Osteoblast (primary cell): ENCODE measurements at regions not wholly inside any gene's neighbourhood (a gene's known extent, or its start where the extent isn't known, plus 50 kb on each side); places are given as distances from the start of the nearest gene placed in this dataset.

Experiments
- DNase-seq: peaks from one replicate; pipeline ENCODE4 v3.0.0; 2011; ENCODE audit warnings: low spot score, mixed read lengths; ENCODE audit not compliant: insufficient read length; ENCODE audit errors: missing footprints
- H2AFZ ChIP-seq: 2 replicates; pipeline ENCODE4 v1.6.0; 2011; ENCODE audit warnings: mild to moderate bottlenecking, low read length
- H3K27ac ChIP-seq: 2 replicates; pipeline ENCODE4 v1.5.1; 2011; ENCODE audit warnings: mild to moderate bottlenecking, low read depth, low read length, moderate library complexity
- H3K27me3 ChIP-seq: 2 replicates; pipeline ENCODE4 v1.6.0; 2012; ENCODE audit warnings: mild to moderate bottlenecking, control low read depth, inconsistent platforms, low read length, moderate library complexity; ENCODE audit not compliant: insufficient read depth
- H3K36me3 ChIP-seq: 2 replicates; pipeline ENCODE4 v1.5.1; 2011; ENCODE audit warnings: mild to moderate bottlenecking, low read length, control low read depth, moderate library complexity; ENCODE audit not compliant: insufficient read depth
- H3K4me1 ChIP-seq: 2 replicates; pipeline ENCODE4 v1.5.1; 2011; ENCODE audit warnings: mild to moderate bottlenecking, low read length, control low read depth, moderate library complexity; ENCODE audit not compliant: insufficient read depth
- H3K4me2 ChIP-seq: 2 replicates; pipeline ENCODE4 v1.6.0; 2011; ENCODE audit warnings: mild to moderate bottlenecking, low read length; ENCODE audit not compliant: insufficient read depth
- H3K4me3 ChIP-seq: fragments of 200-600 bp; sonication (generic); 3 replicates; pipeline ENCODE4 v1.5.1; 2012; ENCODE audit warnings: mild to moderate bottlenecking, low read length, inconsistent platforms; ENCODE audit not compliant: insufficient read depth
- H3K79me2 ChIP-seq: 2 replicates; pipeline ENCODE4 v1.6.0; 2012; ENCODE audit warnings: mild to moderate bottlenecking, low read length, control low read depth, inconsistent platforms; ENCODE audit not compliant: insufficient read depth
- H3K9me3 ChIP-seq: 2 replicates; pipeline ENCODE4 v1.5.1; 2011; ENCODE audit warnings: low read depth, low read length, control low read depth
- H4K20me1 ChIP-seq: 2 replicates; pipeline ENCODE4 v1.6.0; 2012; ENCODE audit warnings: mild to moderate bottlenecking, low read length, control low read depth; ENCODE audit not compliant: insufficient read depth
- CTCF ChIP-seq: IDR thresholded peaks from 2 replicates; pipeline ENCODE4 v1.5.1; 2011; ENCODE audit warnings: mild to moderate bottlenecking, low read depth, low read length, moderate library complexity; ENCODE audit errors: extremely low read depth

DNA sequence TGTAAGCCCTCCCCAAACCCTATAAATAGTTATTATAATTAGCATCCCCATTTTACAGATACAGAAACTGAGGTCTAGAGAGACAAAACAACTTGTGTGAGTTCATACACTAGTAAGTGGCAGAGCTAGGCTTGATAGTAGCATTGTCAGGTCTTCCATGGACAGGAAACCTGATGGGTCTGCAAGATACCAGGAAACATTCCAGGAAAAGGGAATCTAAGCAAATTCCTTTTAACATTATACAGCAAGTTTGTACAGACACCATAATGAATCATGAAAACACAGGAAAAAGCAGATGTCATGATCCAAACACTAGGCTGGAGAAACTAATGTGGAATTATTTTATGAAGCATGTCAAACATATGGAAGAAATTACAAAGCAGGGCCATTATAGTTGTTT lies 89.1 kb upstream of the KCNK2 start:
- Histone ChIP-seq H3K79me2 (no peaks in the 10 kb centered on the region), H3K4me1 (peaks cover 28% of the 10 kb centered on the region), H3K9me3 (no peaks in the 10 kb centered on the region), H3K4me3 (no peak overlapping the region), H2AFZ (no peak overlapping the region), H4K20me1 (no peaks in the 10 kb centered on the region), H3K27me3 (no peaks in the 10 kb centered on the region), H3K27ac (peak overlapping the region; percentile 46), H3K4me2 (no peak overlapping the region), H3K36me3 (peaks cover 6% of the 10 kb centered on the region)
- TF ChIP-seq CTCF = no peak
- no peak for DNase-seq

DNA sequence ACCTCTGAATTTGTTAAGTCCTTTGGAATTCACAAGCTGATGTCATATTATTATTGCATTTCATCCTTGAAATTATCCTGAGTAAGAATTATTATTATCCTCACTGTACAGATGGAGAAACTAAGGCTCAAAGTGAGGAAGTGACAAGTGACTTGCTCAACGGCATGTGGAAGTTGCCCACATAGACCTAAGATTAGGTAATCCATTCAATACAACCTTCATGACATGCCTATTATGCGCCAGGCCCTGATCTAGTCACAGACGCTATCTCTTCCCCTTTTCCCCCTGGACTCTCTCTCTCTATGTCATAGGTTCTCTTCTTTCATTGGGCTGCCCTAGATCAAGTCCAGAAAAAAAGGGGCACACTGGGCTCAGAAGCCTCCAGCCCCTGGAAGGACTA lies 84.9 kb upstream of the KCNK2 start:
- Histone ChIP-seq H3K4me3 (no peak overlapping the region), H2AFZ (no peak overlapping the region), H3K4me1 (peaks cover 14% of the 10 kb centered on the region), H3K9me3 (no peaks in the 10 kb centered on the region), H3K79me2 (no peaks in the 10 kb centered on the region), H3K36me3 (peaks cover 8% of the 10 kb centered on the region), H3K27me3 (no peaks in the 10 kb centered on the region), H4K20me1 (no peaks in the 10 kb centered on the region), H3K27ac (peak overlapping the region; percentile 5), H3K4me2 (no peak overlapping the region)
- DNase-seq = no peak
- no peak for TF ChIP-seq CTCF

DNA sequence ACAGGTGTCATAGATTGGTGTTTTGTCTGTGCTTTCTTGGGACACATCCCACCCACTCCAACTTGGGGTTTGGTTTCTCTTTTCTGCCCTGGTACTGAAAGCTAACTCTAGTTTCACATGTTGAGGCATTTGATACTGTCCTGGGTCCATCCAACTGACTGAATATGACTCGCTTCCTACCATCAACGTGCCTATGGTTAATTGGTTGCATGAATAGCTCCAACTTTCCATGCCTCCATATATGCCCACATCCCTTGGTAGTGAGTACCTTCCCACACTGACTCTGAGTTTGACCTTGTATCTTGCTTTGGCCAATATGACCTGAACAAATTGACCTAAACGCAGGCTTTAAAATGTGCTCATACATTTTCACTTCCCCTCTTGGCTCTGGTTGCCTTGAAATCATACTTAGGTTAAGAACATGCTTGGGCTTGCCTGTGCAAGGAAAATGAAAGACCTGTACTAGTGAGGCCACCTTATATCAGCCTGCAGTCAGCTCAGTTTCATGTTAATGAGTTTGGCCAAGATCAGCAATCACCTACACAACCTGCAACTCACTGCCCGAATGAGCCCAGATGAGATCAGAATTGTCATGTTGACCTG lies 81.0 kb upstream of the KCNK2 start:
- H3K4me1 ChIP-seq = peaks cover 38% of the 10 kb centered on the region
- no peak overlapping the region for H3K4me3 ChIP-seq
- H3K36me3 ChIP-seq = peaks cover 8% of the 10 kb centered on the region
- no peaks in the 10 kb centered on the region for H3K27me3 ChIP-seq
- DNase-seq = no peak
- no peak for TF ChIP-seq CTCF
- H3K27ac ChIP-seq = peak overlapping the region; percentile 86
- no peaks in the 10 kb centered on the region for H3K9me3 ChIP-seq
- no peaks in the 10 kb centered on the region for H4K20me1 ChIP-seq
- no peak overlapping the region for H2AFZ ChIP-seq
- H3K4me2 ChIP-seq = no peak overlapping the region
- H3K79me2 ChIP-seq = peaks cover 6% of the 10 kb centered on the region

DNA sequence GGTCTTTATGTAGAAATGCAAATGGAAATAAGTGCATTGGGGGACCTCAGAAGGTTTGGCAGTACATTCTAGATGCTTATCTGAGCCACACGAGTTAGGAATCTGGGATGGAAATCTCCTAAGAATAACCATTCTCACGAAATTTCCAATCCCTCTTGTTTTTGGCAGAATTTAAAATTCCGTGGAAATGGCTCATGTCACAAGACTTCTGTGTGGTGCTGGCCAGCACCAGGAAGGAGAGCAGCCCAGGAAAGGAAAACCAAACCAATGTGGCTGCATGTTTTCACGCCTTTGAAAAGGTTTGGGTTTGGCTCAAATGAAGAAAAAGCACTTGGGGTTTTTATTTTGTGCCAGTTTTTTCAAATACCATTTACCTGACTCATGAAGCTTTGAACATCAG lies 80.1 kb upstream of the KCNK2 start:
- H3K9me3 ChIP-seq = no peaks in the 10 kb centered on the region

More for the DNA sequence above, 80.1 kb upstream of the KCNK2 start:
- no peaks in the 10 kb centered on the region for H3K27me3 ChIP-seq
- peaks cover 8% of the 10 kb centered on the region for H3K36me3 ChIP-seq
- H3K79me2 ChIP-seq = peaks cover 9% of the 10 kb centered on the region
- DNase-seq = peak; percentile 78
- no peak overlapping the region for H2AFZ ChIP-seq
- H4K20me1 ChIP-seq = no peaks in the 10 kb centered on the region
- H3K4me2 ChIP-seq = peak overlapping the region; percentile 60
- TF ChIP-seq CTCF = no peak
- H3K4me3 ChIP-seq = no peak overlapping the region
- peak overlapping the region; percentile 86 for H3K27ac ChIP-seq
- H3K4me1 ChIP-seq = peaks cover 38% of the 10 kb centered on the region
